ENCODE measurements at regions not wholly inside any gene's neighbourhood (a gene's known extent, or its start where the extent isn't known, plus 50 kb on each side); places are given as distances from the start of the nearest gene placed in this dataset.

- no peak for TF ChIP-seq BCL3 (IDR thresholded peaks at IDR 0.05)
- TF ChIP-seq E2F6 (IDR thresholded peaks at IDR 0.05; ENCODE audit: borderline replicate concordance, low read depth): no peak
Measured at GRCh38 chr3:1036207-1036826, 56.5 kb upstream of the CNTN6 start (continued).

- no peaks in the 10 kb centered on the region; the same call in 2 of the 3 replicates for H3K9me3 ChIP-seq
- no peak for DNase-seq (ENCODE audit: low read depth in 1 of 2, low spot score in 1 of 2)
- POLR2A ChIA-PET: no interaction called here
- TF ChIP-seq CTCF (IDR thresholded peaks at IDR 0.05): no peak
- TF ChIP-seq MAFK (IDR thresholded peaks at IDR 0.05; ENCODE audit: partially characterized antibody): no peak
- no peak for TF ChIP-seq ZNF302 (CRISPR knock-in tag; IDR thresholded peaks at IDR 0.05)
- TF ChIP-seq ATOH8 (CRISPR knock-in tag; IDR thresholded peaks at IDR 0.05; ENCODE audit: low read depth): no peak
- no peak for TF ChIP-seq PHF8 (IDR thresholded peaks at IDR 0.05; ENCODE audit: borderline replicate concordance, low read depth)
- no peak for TF ChIP-seq REST (IDR thresholded peaks at IDR 0.05)
- TF ChIP-seq RNF2 (IDR thresholded peaks at IDR 0.05; ENCODE audit: borderline replicate concordance, low read depth): no peak
- TF ChIP-seq CHD2 (IDR thresholded peaks at IDR 0.05; ENCODE audit: low read length, partially characterized antibody): no peak
- no peak for TF ChIP-seq RARB (CRISPR knock-in tag; IDR thresholded peaks at IDR 0.05)
- TF ChIP-seq NPAS2 (CRISPR knock-in tag; IDR thresholded peaks at IDR 0.05; ENCODE audit: borderline replicate concordance): no peak
- TF ChIP-seq POLR2A (IDR thresholded peaks at IDR 0.05; ENCODE audit: low read length): no peak
- peak; percentile 28 for FAIRE-seq
- ATAC-seq: no peak
- H3K4me3 ChIP-seq: no peak overlapping the region
- WGBS (ENCODE audit: missing lambda C conversion rate): 17% methylated on average over 5 of the region's 5 CpGs
- no peak overlapping the region for H3K4me2 ChIP-seq
- H3K27ac ChIP-seq: no peak overlapping the region
- CTCF ChIA-PET: no interaction called here
- no peaks in the 10 kb centered on the region for H3K4me1 ChIP-seq
Measured at GRCh38 chr3:1037631-1038030, 55.2 kb upstream of the CNTN6 start.
